OCI-LY7 (cell line): ENCODE measurements at regions not wholly inside any gene's neighbourhood (a gene's known extent, or its start where the extent isn't known, plus 50 kb on each side); places are given as distances from the start of the nearest gene placed in this dataset.
A peak's percentile ranks its signal among the peaks of the same experiment; 100 is the strongest.

Experiments used
- BruUV-seq: library from RNA; stranded (reverse); fragments of 400-500 nt; replicated peaks from 2 replicates; lab custom pipeline; 2021; lab: Mats Ljungman, UMichigan
- CTCF ChIA-PET: fragments of 300-600 bp; sonication (Branson Sonifier 250); formaldehyde crosslinking; loops from one replicate; lab custom pipeline; 2022; ENCODE audit warnings: antibody characterized with exemption; ENCODE audit not compliant: unreplicated experiment; lab: Charles Lee
- POLR2A ChIA-PET: fragments of 300-600 bp; sonication (Branson Sonifier 250); formaldehyde crosslinking; loops from one replicate; lab custom pipeline; 2022; ENCODE audit warnings: antibody characterized with exemption; lab: Charles Lee
- DNase-seq: peaks from one replicate; pipeline ENCODE4 v3.0.0-alpha.2; 2015; ENCODE audit warnings: low spot score
- H2AFZ ChIP-seq: fragments of 200-600 bp; sonication (generic), shearing (Covaris generic); 2 replicates; pipeline ENCODE4 v1.6.1; 2014; ENCODE audit warnings: mild to moderate bottlenecking, antibody characterized with exemption, low read length, moderate library complexity
- H3K27ac ChIP-seq: fragments of 200-600 bp; sonication (generic); 2 replicates; pipeline ENCODE4 v1.5.1; 2014; ENCODE audit warnings: mixed run types, low read depth, mild to moderate bottlenecking, moderate library complexity, low read length, inconsistent platforms; ENCODE audit not compliant: poor library complexity, severe bottlenecking
- H3K36me3 ChIP-seq: fragments of 200-600 bp; sonication (generic); 2 replicates; pipeline ENCODE4 v1.6.1; 2014; ENCODE audit warnings: mild to moderate bottlenecking, antibody characterized with exemption, low read length, moderate library complexity, mixed read lengths; ENCODE audit not compliant: insufficient read depth
- H3K4me1 ChIP-seq: fragments of 200-600 bp; sonication (generic); 2 replicates; pipeline ENCODE4 v1.5.1; 2014; ENCODE audit warnings: mild to moderate bottlenecking, low read length; ENCODE audit not compliant: insufficient read depth, poor library complexity, severe bottlenecking
- H3K4me2 ChIP-seq: fragments of 200-600 bp; sonication (generic); 2 replicates; pipeline ENCODE4 v1.6.1; 2014; ENCODE audit warnings: mild to moderate bottlenecking, low read length
- H3K4me3 ChIP-seq: fragments of 200-600 bp; sonication (generic); 2 replicates; pipeline ENCODE4 v1.5.1; 2014; ENCODE audit warnings: mild to moderate bottlenecking, low read depth, low read length; ENCODE audit not compliant: poor library complexity, severe bottlenecking
- H3K79me2 ChIP-seq: fragments of 200-600 bp; sonication (generic); 2 replicates; pipeline ENCODE4 v1.6.1; 2016; ENCODE audit warnings: low read depth, mild to moderate bottlenecking, low read length, moderate library complexity, mixed read lengths; ENCODE audit not compliant: insufficient read depth
- H3K9me2 ChIP-seq: fragments of 200-600 bp; sonication (generic); 2 replicates; pipeline ENCODE4 v1.6.1; 2016; ENCODE audit warnings: mild to moderate bottlenecking, low read length, mixed read lengths; ENCODE audit not compliant: insufficient read depth
- H3K9me3 ChIP-seq: fragments of 200-600 bp; sonication (generic); 2 replicates; pipeline ENCODE4 v1.6.1; 2014; ENCODE audit warnings: mild to moderate bottlenecking, mixed run types, low read length, mixed read lengths
- H4K20me1 ChIP-seq: fragments of 200-600 bp; sonication (generic); 2 replicates; pipeline ENCODE4 v1.6.1; 2014; ENCODE audit warnings: mild to moderate bottlenecking, antibody characterized with exemption, low read length, moderate library complexity, mixed read lengths; ENCODE audit not compliant: insufficient read depth
- EZH2phosphoT487 ChIP-seq: fragments of 200-600 bp; sonication (generic); IDR thresholded peaks from 2 replicates; pipeline ENCODE4 v1.6.1; 2018; ENCODE audit warnings: low read depth, borderline replicate concordance, mild to moderate bottlenecking, mixed run types, antibody characterized with exemption, low read length, moderate library complexity, mixed read lengths
- intact Hi-C: fragments of 100-400 bp; cut with micrococcal nuclease; formaldehyde crosslinking; loops from one replicate; pipeline ENCODE4 v1.10.0; 2022; ENCODE audit not compliant: unreplicated experiment
- TF ChIP-seq, protein P1 (sequence below): fragments of 200-600 bp; sonication (generic); conservative IDR thresholded peaks from 2 replicates; pipeline ENCODE4 v1.5.1; 2014; ENCODE audit warnings: mild to moderate bottlenecking, antibody characterized with exemption, low read length, moderate library complexity, mixed read lengths

GRCh38 chr15:93997071-93997658 is 234.2 kb upstream of the MCTP2 start:
- Histone ChIP-seq H3K9me2 (no peaks in the 10 kb centered on the region), H3K79me2 (no peaks in the 10 kb centered on the region), H3K4me2 (no peak overlapping the region), H4K20me1 (no peaks in the 10 kb centered on the region), H3K36me3 (no peaks in the 10 kb centered on the region), H3K4me1 (no peaks in the 10 kb centered on the region), H2AFZ (no peak overlapping the region), H3K27ac (no peak overlapping the region), H3K9me3 (no peaks in the 10 kb centered on the region), H3K4me3 (no peak overlapping the region)
- ChIA-PET POLR2A (no interaction called here), CTCF (no interaction called here)
- intact Hi-C loops, result loop anchor here (5.0 kb wide), 1 partner anchor 125 kb away; no protein-coding TSS in a partner anchor
- TF ChIP-seq, protein P1, sequence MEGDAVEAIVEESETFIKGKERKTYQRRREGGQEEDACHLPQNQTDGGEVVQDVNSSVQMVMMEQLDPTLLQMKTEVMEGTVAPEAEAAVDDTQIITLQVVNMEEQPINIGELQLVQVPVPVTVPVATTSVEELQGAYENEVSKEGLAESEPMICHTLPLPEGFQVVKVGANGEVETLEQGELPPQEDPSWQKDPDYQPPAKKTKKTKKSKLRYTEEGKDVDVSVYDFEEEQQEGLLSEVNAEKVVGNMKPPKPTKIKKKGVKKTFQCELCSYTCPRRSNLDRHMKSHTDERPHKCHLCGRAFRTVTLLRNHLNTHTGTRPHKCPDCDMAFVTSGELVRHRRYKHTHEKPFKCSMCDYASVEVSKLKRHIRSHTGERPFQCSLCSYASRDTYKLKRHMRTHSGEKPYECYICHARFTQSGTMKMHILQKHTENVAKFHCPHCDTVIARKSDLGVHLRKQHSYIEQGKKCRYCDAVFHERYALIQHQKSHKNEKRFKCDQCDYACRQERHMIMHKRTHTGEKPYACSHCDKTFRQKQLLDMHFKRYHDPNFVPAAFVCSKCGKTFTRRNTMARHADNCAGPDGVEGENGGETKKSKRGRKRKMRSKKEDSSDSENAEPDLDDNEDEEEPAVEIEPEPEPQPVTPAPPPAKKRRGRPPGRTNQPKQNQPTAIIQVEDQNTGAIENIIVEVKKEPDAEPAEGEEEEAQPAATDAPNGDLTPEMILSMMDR, result peak; percentile 91
- no peak for TF ChIP-seq EZH2phosphoT487
- DNase-seq, result peak; percentile 21
- no TSS peak for BruUV-seq

DNA sequence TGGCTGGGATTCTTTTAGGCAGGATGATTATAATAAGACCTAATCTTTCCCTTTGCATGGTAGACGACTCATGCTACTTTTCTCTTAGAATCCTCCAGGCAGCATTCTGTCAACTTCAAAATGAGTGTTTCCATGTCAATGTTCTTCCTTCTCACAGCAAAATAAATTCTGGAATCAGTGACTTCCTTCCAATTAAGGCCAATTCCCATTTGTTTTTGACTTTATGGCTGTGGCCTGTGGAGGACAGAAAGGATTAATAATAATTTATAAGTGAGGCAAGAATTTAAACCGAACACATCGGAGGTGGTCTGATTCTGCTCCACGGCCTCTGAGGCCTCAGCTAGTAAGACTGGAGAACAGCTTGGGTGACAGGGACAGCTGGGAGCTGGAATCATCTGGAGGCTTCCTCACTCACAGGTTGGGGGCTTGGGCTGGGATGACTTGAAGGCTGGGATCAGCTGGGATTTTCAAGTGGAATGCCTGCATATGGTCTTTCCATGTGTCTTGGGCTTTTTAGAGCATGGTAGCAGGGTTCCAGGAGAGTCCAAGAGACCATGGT is 241.8 kb upstream of the MCTP2 start:
- TF ChIP-seq, protein P1, result no peak
- TF ChIP-seq EZH2phosphoT487, result no peak
- no peak overlapping the region for H3K27ac ChIP-seq
- BruUV-seq, result no TSS peak
- no peaks in the 10 kb centered on the region for H3K79me2 ChIP-seq
- no peak overlapping the region for H2AFZ ChIP-seq
- H3K4me3 ChIP-seq, result no peak overlapping the region
- no peaks in the 10 kb centered on the region for H3K9me3 ChIP-seq
- ChIA-PET CTCF (no interaction called here), POLR2A (no interaction called here)
- H4K20me1 ChIP-seq, result no peaks in the 10 kb centered on the region
- H3K4me1 ChIP-seq, result no peaks in the 10 kb centered on the region
- no peaks in the 10 kb centered on the region for H3K9me2 ChIP-seq
- H3K4me2 ChIP-seq, result no peak overlapping the region
- H3K36me3 ChIP-seq, result no peaks in the 10 kb centered on the region
- no peak for DNase-seq
- intact Hi-C loops, result no loop called here

DNA sequence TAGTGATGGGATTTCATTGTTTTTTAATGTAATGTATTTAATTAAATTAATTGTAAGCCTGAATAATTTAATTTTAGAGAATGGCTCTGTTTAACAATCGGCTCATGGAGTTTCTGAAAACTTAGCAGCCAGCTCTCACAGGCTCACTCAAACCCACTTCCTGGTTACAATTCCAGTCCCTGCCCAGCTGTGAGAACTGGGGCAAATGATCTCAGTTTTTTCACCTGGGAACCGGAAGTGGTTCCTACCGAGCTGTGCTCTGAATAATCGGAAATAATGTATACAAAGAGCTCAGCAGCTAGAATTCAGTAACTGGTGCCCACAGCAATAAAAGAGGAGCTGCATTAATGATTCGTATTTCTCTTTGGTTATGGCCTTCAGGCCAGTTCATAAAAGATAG is 244.3 kb upstream of the MCTP2 start:
- Histone ChIP-seq H3K79me2 (no peaks in the 10 kb centered on the region), H3K9me2 (no peaks in the 10 kb centered on the region), H3K4me2 (no peak overlapping the region), H2AFZ (peak overlapping the region; percentile 57; the same call in 1 of the 2 replicates), H3K9me3 (no peaks in the 10 kb centered on the region), H3K4me3 (no peak overlapping the region), H4K20me1 (no peaks in the 10 kb centered on the region), H3K27ac (no peak overlapping the region), H3K4me1 (no peaks in the 10 kb centered on the region), H3K36me3 (no peaks in the 10 kb centered on the region)
- POLR2A ChIA-PET, result no interaction called here
- BruUV-seq, result no TSS peak
- intact Hi-C loops, result no loop called here
- no peak for TF ChIP-seq EZH2phosphoT487
- TF ChIP-seq, protein P1, result no peak
- CTCF ChIA-PET, result no interaction called here
- DNase-seq, result peak; percentile 20
